Type B pancreatic cell (in vitro differentiated cells): ENCODE measurements at regions not wholly inside any gene's neighbourhood (a gene's known extent, or its start where the extent isn't known, plus 50 kb on each side); places are given as distances from the start of the nearest gene placed in this dataset.

Source experiments
- DNase-seq: peaks from one replicate; pipeline ENCODE4 v3.0.0; 2021; ENCODE audit warnings: mixed read lengths; ENCODE audit not compliant: unreplicated experiment; ENCODE audit errors: extremely low spot score
- H3K27ac Mint-ChIP-seq: 2 replicates; pipeline ENCODE4 v1.8.0; 2021; ENCODE audit warnings: mild to moderate bottlenecking, mixed read lengths
- H3K27me3 Mint-ChIP-seq: 2 replicates; pipeline ENCODE4 v1.8.0; 2021; ENCODE audit warnings: mixed read lengths
- H3K36me3 Mint-ChIP-seq: 2 replicates; pipeline ENCODE4 v1.8.0; 2021; ENCODE audit warnings: mixed read lengths
- H3K4me1 Mint-ChIP-seq: one replicate; pipeline ENCODE4 v1.8.0; 2021; ENCODE audit warnings: mixed read lengths; ENCODE audit not compliant: unreplicated experiment
- H3K4me3 Mint-ChIP-seq: 2 replicates; pipeline ENCODE4 v1.8.0; 2021; ENCODE audit warnings: mild to moderate bottlenecking, mixed read lengths
- H3K9me3 Mint-ChIP-seq: 2 replicates; pipeline ENCODE4 v1.8.0; 2021; ENCODE audit warnings: mixed read lengths
- CTCF ChIP-seq: fragments of 200-600 bp; sonication (generic); conservative IDR thresholded peaks from 2 replicates; pipeline ENCODE4 v1.5.0; 2021; ENCODE audit warnings: antibody characterized with exemption, mild to moderate bottlenecking

GRCh38 chr5:92678640-92679039 is 902.4 kb downstream of the NR2F1-AS1 start:
- H3K36me3 Mint-ChIP-seq, result no peaks in the 10 kb centered on the region
- no peak overlapping the region for H3K27ac Mint-ChIP-seq
- no peaks in the 10 kb centered on the region for H3K9me3 Mint-ChIP-seq
- no peak overlapping the region for H3K4me3 Mint-ChIP-seq
- peak; percentile 68 for TF ChIP-seq CTCF
- DNase-seq, result no peak
- H3K27me3 Mint-ChIP-seq, result no peaks in the 10 kb centered on the region
- H3K4me1 Mint-ChIP-seq, result peaks cover 13% of the 10 kb centered on the region

GRCh38 chr5:92676215-92677165 is 904.5 kb downstream of the NR2F1-AS1 start:
- H3K9me3 Mint-ChIP-seq, result no peaks in the 10 kb centered on the region
- H3K4me3 Mint-ChIP-seq, result no peak overlapping the region
- peaks cover 13% of the 10 kb centered on the region for H3K4me1 Mint-ChIP-seq
- H3K27ac Mint-ChIP-seq, result no peak overlapping the region
- no peaks in the 10 kb centered on the region for H3K27me3 Mint-ChIP-seq
- TF ChIP-seq CTCF, result no peak
- H3K36me3 Mint-ChIP-seq, result no peaks in the 10 kb centered on the region
- DNase-seq, result no peak

- Mint-ChIP-seq H3K27ac (no peak overlapping the region), H3K4me3 (no peak overlapping the region), H3K36me3 (no peaks in the 10 kb centered on the region), H3K27me3 (no peaks in the 10 kb centered on the region), H3K9me3 (no peaks in the 10 kb centered on the region), H3K4me1 (peaks cover 13% of the 10 kb centered on the region)
- no peak for TF ChIP-seq CTCF
- no peak for DNase-seq
Observed at GRCh38 chr5:92674321-92674720, 906.7 kb downstream of the NR2F1-AS1 start.

GRCh38 chr5:92665506-92665905 is 915.5 kb downstream of the NR2F1-AS1 start:
- H3K36me3 Mint-ChIP-seq, result peaks cover 3% of the 10 kb centered on the region
- TF ChIP-seq CTCF, result no peak
- no peak for DNase-seq
- H3K27me3 Mint-ChIP-seq, result peaks cover 3% of the 10 kb centered on the region
- no peak overlapping the region for H3K4me3 Mint-ChIP-seq
- peaks cover 10% of the 10 kb centered on the region for H3K4me1 Mint-ChIP-seq
- no peak overlapping the region for H3K27ac Mint-ChIP-seq
- H3K9me3 Mint-ChIP-seq, result peaks cover 5% of the 10 kb centered on the region

GRCh38 chr5:92662741-92663140 is 918.3 kb downstream of the NR2F1-AS1 start:
- H3K27me3 Mint-ChIP-seq, result peaks cover 7% of the 10 kb centered on the region
- H3K9me3 Mint-ChIP-seq, result peaks cover 5% of the 10 kb centered on the region
- H3K27ac Mint-ChIP-seq, result no peak overlapping the region
- H3K36me3 Mint-ChIP-seq, result peaks cover 3% of the 10 kb centered on the region
- TF ChIP-seq CTCF, result no peak
- no peak overlapping the region for H3K4me3 Mint-ChIP-seq
- peaks cover 10% of the 10 kb centered on the region for H3K4me1 Mint-ChIP-seq
- no peak for DNase-seq
